HG02798 (cell line): ENCODE measurements at regions not wholly inside any gene's neighbourhood (a gene's known extent, or its start where the extent isn't known, plus 50 kb on each side); places are given as distances from the start of the nearest gene placed in this dataset.
A peak's percentile ranks its signal among the peaks of the same experiment; 100 is the strongest.
"Not testable (repeated sequence)": the region's sequence is repeated elsewhere in the genome, so short reads cannot be mapped to it uniquely, and the experiment has no call there.

Source experiments
- ATAC-seq: cut with Tn5 transposase; IDR thresholded peaks from one replicate; pipeline ENCODE4 v1.9.1; 2021; ENCODE audit warnings: mild to moderate bottlenecking; ENCODE audit not compliant: unreplicated experiment, poor library complexity

DNA sequence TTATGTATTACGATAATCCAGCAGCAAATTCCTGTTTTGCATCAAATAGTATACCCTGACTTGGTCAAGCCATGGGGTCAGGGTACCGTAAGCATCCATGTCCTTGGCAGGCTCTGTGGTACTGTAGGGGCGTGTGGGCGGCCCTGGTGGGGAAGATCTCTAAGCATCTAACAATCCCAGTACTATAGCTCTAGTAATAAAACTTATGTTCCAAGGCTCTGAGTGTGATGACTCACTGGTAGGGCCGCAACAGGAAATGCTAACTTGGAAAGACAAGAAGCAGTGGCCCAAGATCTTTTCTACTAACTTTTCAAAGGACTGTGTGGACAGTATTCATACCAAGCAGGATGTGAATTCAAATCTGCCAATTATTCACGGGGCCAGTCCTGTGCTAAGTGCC is 63.8 kb downstream of the CLEC18A start:
- ATAC-seq, result not testable (repeated sequence)

DNA sequence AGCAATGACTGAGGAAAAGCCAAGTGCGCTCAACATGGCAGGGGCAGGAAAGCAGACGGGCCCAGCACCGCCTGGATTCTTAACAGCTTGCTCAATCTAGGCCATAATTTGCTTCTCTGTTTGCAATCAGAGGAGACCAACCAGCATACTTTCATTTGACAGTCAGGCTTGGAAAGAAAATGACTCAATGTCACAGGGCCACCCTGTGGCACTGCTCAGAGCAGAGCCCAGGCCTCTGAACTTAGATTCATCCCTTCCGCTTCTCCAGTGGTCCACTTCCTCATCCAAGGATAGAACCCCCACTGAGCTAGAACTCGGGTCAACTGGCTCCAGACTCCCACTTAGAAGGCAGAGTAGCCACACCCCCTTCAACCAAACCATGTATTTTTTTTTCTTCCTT is 65.6 kb downstream of the CLEC18A start:
- ATAC-seq, result not testable (repeated sequence)

DNA sequence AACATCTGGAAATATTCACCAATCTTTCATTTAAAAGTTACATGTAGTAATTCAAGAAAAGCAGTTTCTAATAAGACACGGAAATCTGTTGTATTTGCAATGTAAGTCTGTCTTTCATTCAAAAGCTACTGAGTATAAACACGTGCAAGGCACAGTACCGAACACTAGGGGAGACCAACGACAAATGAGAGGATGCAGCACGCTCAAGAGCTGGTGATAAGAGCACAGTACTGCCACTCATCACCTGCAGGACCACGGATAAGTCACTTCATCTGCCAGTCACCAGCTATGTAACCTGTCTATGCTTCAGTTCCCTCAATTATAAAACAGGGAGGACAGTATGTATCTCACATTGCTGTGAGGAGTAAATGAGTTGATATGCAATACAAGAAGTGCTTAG is 67.1 kb downstream of the CLEC18A start:
- ATAC-seq, result peak; percentile 46

DNA sequence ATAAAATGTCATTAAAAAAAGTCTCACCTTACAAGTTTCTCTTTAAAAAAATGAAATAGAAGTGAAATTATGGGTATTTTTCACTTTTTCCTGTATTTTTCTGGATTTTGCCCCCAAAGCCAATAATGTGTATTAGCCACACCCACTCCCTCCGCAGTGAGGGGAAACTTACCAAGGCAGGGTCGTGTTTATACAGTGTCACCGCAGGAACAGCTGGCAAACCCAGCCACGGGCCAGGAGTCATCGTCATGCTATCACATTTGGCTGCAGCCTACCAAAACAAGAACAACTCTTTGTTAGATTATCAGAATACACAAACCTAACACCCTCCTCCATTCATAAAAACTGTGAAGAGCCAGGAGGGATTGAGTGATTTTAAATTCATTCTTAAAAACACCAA is 72.1 kb downstream of the CLEC18A start:
- ATAC-seq, result not testable (repeated sequence)

DNA sequence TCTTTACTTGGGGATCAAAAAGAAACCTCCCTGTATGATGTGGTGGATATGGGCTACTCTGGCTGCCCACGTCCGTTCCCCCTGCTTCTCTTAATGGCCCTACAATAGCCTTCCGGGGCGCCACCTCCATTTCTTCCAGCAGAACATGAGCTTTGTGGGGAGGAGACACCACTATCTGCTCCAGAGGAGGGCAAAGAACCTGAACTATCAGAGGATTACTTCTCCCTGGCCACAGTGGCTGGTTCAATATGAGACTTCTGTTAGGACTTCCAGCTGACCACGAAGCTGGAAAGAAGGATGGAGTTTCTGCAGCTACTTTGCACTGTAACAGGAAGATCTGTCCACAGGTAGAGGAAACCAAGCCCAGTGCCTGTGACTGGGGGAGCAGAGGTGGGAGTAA is 72.8 kb downstream of the CLEC18A start:
- not testable (repeated sequence) for ATAC-seq

DNA sequence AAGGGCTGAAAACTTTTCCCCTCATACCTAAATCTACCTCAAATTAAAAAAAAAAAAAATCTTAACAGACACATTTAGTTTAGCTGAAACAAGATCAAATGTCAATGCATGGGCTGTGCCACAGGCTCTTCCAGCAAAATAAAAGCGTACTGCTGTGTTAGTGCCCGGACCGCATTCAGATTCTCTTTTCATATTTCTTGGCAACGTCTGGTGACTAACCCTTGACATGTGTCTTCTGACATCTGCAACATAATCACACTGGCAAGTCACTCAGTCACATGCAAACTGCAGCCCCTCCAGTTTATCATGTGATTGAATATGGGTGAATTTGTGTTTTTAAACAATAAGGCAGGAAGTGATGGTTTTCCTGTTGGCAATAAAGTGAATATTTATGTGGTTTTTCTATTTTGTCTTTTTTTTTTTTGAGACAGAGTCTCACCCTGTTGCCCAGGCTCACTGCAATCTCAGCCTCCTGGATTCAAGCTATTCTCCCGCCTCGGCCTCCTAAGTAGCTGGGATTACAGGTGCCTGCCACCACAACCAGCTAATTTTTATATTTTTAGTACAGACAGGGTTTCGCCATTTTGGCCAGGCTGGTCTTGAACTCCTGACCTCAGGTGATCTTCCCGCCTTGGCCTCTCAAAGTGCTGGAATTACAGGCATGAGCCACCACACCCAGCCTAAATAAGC is 75.2 kb downstream of the CLEC18A start:
- not testable (repeated sequence) for ATAC-seq

DNA sequence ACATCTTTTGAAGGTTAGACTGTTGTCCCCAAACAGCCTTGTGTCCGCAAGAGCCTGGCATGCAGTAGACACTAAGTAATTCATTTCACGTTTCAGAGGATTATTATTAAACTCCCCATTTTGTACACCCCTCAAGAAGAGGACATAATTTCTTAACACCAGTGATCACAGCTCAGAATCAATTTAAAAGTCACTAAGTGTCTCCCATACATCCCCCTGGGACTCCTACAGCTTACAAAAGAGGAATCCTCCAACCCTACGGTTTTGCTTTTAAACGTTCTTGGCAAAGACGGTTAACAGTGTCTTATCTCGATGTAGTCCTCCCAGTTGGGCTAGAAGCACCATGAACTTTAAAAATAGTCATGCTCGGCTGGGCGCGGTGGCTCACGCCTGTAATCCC is 81.2 kb upstream of the PDPR start:
- ATAC-seq, result not testable (repeated sequence)

DNA sequence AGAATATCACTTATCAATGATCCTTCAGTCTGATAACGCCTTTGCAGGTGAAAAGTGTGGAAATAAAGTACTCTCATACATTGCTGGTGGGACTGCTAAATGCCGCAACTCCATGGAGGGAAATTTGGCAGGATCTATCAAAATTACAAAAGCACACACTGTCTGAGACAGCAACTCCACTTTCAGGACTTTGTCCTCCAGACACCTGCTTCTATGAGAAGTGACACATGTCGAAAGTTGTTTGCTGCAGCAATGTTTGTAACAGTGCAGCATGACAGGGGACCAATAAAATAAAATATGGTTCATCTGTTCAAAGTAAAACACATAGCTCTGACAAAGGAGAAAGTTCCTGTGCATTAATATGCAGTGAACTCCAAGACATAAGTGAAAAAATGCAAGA is 76.2 kb upstream of the PDPR start:
- ATAC-seq, result not testable (repeated sequence)

DNA sequence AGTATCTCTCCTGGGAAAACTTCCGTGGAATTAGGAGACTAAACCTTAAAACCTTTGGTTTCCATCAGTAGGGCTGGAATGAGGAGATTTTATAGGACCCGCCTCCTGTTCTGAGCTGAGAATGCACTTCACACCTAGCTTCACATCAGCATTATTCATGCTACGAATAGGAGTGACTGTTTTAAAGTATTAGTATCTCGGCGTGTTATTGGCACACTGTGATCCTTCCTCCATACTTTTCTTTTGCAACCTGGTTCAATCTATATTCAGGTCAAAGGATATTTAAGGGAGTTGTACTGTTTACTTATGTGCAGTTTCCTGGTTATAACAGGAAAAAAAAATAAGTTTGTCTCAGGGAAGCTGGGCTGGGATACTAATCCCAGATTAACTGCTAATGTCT is 73.6 kb upstream of the PDPR start:
- not testable (repeated sequence) for ATAC-seq

DNA sequence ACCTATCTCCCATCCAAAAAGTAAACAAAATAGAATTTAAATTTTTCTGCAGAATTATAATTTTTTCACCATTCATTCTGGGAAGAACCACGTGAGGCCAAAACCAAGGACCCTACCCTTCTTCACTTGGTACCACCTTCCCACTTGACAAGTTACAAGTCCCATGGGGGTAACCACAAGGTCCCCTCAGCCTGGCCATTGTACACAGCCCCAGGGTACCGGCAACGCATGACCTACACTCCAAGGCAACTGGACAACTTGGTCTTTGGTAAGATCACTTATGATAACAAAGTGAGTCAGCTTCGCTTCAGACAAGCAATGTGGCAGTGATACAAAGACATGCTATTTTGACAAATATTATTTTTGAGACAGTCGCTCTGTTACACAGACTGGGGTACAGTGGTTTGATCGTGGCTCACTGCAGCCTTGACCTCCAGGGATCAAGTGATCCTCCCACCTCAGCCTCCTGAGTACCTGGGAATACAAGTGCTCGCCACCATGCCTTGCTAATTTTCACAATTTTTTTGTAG is 70.5 kb upstream of the PDPR start:
- not testable (repeated sequence) for ATAC-seq

DNA sequence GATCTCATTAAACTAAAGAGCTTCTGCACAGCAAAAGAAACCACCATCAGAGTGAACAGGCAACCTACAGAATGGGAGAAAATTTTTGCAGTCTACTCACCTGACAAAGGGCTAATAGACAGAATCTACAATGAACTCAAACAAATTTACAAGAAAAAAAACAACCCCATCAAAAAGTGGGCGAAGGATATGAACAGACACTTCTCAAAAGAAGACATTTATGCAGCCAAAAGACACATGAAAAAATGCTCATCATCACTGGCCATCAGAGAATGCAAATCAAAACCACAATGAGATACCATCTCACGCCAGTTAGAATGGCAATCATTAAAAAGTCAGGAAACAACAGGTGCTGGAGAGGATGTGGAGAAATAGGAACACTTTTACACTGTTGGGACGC is 67.6 kb upstream of the PDPR start:
- not testable (repeated sequence) for ATAC-seq

DNA sequence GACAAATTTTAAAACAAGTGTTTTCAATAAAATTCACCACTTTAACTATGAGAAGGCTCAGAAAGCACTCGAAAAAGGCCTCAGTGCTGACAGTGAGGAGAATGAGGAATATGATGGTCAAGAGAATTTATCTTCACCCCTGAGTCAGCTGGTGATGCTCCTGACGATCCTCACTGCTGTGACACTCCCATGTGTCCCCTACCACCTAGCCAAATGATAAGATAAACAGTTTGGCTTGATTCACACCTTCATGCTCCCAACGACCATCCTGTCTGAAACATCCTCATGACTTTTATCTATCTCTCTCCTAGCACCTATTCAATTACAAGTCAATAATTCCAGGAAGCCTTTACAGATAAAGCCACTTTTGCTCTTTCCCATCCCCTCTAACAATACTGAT is 66.0 kb upstream of the PDPR start:
- ATAC-seq, result not testable (repeated sequence)

DNA sequence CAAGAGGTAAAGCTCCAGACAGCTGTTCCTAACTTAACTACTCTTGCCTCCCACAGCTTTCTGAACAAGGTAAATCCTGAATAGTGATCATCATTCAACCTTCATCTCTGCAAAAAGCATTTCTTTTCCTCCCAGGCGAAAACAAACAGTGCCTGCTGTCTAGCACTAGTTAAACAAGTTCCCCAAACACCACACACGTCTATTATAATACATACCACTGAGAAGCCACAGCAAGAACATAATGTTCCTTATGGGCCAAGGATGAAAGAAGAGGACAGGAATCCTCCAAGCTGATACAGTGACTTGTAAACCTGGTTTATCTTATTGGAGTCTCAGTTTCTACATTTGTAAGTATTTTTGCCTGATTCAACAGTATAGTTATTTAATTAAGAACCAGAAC is 56.1 kb upstream of the PDPR start:
- not testable (repeated sequence) for ATAC-seq

DNA sequence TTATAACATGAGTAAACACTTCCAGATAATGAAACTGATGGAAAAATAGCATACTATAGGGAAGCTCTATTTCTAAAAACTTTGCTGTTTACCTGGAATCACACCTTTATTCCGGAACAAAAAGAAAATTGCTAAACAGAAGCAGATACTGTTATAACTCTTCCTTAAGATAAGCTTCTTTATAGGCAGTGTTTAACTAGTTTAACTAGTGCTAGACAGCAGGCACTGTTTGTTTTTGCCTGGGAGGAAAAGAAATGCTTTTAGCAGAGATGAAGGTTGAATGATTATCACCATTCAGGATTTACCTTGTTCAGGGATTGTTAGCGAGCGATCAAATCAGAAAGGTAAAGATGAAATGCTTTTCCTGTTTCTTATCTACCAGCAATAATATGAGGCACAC is 54.7 kb upstream of the PDPR start:
- ATAC-seq, result not testable (repeated sequence)

DNA sequence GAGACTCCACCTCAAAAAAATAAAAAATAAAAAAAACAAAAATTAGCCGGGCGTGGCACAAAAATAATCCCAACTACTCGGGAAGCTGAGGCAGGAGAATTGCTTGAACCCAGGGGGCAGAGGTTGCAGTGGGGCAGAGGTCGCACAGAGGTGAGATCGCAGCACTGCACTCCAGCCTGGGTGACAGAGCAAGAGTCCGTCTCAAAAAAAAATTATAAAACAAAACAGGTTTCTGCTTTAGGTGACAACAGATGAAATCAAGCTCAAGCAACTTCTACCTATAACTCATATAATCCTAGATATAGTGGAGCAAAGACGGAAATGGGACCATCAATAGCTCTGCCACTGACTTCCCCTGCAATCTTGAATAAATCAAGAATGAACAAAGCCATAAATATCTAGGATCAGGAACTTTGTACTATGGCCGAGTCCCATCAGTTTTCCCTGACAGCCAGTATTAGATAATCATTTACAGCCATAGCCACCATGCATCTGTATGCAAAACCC is 53.6 kb upstream of the PDPR start:
- ATAC-seq, result not testable (repeated sequence)

DNA sequence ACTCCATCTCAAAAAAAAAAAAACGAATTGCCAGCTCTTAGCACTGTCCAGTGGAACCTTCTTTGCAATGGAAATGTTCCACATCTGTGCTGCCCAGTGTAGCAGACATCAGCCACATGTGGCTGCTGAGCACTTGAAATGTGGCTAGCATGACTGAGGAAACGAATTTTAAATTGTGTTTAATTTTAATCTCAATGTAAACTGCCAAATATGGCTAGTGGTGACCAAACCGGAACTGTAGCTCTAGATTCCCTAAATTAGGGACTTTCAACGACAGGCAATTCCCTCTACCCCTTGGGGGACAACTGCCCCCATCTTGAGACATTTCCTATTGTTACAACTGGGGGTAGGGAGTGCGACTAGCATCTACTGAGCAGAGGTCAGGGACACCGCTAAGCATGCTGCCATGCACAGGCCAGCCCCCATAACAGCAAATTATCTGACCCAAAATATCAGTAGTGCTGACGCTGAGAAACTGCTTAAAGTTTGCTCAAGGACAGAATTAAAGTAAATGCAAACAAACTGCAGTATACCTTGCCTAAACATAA is 52.4 kb upstream of the PDPR start:
- not testable (repeated sequence) for ATAC-seq

DNA sequence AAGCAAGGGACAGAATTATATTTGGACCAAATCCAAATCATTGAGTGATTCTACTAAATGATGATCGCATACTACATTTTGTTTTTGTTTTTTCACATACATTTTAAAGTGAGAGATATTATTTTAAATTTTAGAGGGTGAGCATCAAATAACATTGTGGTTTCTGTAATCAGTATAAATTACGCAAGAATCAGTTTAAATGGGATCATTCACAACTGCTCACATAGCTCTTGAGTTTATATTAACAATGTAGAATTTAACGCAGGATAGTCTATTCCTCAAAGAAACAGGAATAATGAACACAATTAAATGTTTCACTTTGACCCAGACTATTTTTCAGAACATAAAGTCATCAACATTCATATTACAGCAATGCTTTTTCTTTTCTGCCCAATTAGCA is 51.2 kb upstream of the PDPR start:
- ATAC-seq, result not testable (repeated sequence)
